Ureter (tissue), 1 donor: ENCODE measurements at regions not wholly inside any gene's neighbourhood (a gene's known extent, or its start where the extent isn't known, plus 50 kb on each side); places are given as distances from the start of the nearest gene placed in this dataset.

Experiments used
- DNase-seq: peaks from one replicate; pipeline ENCODE4 v3.0.0-alpha.2; 2020; ENCODE audit warnings: low spot score
- donor health status: DM: yes; HTN: yes; CAD: no.

GRCh38 chr4:137203601-137204000 is 328.7 kb downstream of the PCDH18 start:
- DNase-seq, result no peak

DNA sequence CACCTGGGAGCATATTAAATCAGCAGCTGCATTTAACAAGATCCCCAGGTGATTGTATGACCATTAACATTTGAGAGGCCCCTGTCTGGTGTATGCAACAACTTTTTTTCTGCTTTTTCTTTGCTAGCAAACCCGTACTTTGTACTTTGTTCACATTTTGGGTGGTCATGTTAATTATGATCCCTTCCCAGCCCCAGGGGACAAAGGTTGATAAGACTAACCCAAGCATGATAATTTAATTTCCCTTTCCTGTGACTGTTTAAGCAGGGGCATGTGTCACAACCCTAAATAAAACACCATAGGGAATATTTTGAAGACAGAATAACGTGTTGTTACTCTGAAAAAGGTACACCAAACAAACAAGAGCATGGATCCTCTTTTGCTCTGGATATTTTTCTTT is 332.0 kb downstream of the PCDH18 start:
- DNase-seq, result no peak

- DNase-seq, result no peak
Observed at GRCh38 chr4:137198791-137199190, 333.5 kb downstream of the PCDH18 start.

- DNase-seq, result no peak
Observed at GRCh38 chr4:137194670-137195069, 337.6 kb downstream of the PCDH18 start.

DNA sequence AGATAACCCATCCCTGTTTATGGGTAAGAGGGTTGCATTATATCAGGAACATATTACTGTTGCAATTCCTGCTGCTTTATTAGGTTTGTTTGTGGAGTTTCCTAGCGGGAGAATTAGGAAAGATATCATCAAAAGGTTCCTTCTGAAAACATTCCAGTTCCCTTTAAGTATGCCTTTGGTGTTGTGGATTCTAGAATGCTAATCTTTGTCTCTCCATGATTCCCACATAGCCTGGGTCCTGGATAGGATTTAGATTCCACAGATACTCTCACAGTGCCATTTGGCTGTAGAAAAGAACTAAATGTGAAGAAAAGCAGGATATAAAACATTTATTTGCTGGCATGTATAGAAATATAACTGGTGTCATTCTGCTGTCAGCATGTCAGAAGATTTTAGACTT is 338.7 kb downstream of the PCDH18 start:
- DNase-seq, result no peak

DNA sequence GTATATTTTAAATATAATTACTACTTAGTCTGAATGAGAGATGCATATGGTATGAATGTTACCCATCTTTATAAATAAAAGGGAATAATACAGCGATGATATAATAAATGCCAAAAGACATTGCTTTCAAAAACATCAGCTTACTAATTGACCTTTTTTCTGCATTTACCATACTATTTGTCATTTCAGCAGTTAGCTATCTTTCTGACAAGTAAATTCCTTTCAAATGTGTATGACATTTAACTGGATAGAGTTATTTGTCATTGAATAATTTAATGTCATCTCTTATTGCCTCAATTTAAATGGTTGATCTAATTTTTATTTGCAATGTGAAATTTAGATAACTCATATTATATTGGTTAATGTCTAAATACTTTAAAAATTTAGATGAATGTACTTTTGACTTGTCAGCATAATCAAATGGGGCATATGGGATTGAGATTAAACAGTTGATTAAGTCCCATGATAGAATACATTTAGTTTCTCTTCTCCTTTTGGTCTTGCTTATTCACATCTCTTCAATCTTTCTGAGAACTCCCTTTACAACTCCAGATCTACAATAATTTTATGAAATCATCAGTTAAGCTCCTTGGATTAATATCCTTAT is 350.9 kb downstream of the PCDH18 start:
- no peak for DNase-seq

- no peak for DNase-seq
Observed at GRCh38 chr4:137180349-137180748, 351.9 kb downstream of the PCDH18 start.

DNA sequence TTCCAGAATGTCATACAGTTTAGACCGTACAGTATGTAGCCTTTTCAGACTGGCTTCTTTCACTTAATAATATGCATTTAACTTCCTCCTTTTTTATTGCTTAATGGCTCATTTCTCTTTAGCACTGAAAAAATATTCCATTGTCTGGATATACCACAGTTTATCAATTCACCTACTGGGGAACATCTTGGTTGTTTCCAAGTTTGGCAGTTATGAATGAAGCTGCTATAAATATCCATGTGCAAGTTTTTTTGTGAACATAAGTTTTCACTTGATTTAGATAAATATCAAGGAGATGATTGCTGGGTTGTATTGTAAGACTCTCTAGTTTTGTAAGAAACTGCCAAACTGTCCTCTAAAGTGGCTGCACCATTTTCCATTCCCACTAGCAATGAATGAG is 375.5 kb downstream of the PCDH18 start:
- DNase-seq, result no peak

- no peak for DNase-seq
Observed at GRCh38 chr4:137156054-137156453, 376.2 kb downstream of the PCDH18 start.

DNA sequence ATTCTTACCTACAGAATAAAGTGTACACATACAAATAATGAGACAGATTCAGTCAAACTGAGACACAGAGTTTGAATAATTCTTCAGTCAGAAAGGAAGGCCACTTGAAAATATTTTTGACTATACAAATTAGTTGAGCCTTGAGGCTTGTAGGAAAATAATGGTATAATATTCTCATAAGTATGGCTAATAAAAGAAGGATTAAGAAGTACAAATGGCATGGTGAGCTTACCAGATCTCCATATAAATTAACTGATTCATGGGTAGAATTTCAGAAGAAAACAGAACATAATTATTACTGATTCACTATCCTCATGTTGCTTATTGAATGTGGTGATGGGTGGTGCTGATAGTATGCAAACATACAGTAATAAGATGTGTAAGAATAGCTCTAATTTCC is 401.1 kb downstream of the PCDH18 start:
- DNase-seq, result no peak

GRCh38 chr4:137129845-137130244 is 402.4 kb downstream of the PCDH18 start:
- DNase-seq, result no peak

GRCh38 chr4:137129441-137129840 is 402.9 kb downstream of the PCDH18 start:
- no peak for DNase-seq

- no peak for DNase-seq
Observed at GRCh38 chr4:137125011-137125410, 407.3 kb downstream of the PCDH18 start.

DNA sequence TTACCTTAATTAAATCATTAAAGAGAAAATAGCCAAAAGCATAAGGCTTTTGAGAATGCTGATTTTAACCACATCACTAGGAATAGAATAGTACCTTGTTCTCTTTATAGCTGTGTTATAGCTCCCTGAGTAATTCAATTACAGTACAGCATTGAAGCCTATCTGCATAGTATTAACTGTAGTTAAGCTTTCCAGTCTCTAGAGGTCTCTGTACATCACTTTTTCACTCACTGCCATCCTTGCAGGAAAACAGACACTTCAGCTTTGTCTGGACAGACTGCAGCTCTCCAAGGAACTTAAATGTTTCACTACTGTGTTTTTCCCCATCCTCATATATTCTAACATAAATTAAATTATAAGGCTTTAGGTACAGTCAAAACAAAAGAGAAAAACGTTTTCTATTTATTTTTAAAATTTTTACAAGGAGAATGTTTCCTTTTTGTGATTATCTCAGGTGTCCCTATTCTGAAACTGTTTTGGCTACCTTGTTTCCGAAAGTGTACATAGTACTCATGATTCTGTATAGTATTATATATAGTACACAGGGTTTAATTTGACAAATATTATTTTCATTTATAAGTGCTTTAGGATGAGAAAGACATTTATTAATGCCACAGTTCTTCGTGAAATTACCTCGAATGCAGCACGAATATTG is 407.9 kb downstream of the PCDH18 start:
- DNase-seq, result no peak

- no peak for DNase-seq
Observed at GRCh38 chr4:137122876-137123275, 409.4 kb downstream of the PCDH18 start.

DNA sequence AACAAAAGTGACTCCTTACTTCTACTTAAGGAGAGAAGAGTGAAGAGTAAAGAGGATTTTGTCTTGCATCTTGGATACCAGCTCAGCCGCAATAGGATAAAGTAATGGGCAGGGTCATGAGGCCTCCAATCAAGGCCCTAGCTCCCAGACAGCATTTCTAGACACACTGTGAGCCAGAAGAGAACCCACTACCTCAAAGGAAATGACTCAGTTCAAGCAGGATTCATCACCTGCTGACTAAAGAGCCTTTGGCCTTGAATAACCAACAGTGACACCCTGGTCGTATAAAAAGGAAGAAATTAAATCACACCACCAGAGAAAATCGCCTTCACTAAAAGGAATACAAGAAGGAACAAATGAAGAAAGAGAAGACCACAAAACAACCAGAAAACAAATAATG is 416.1 kb downstream of the PCDH18 start:
- no peak for DNase-seq

GRCh38 chr4:137106733-137107132 is 425.6 kb downstream of the PCDH18 start:
- DNase-seq, result no peak

- DNase-seq, result no peak
Observed at GRCh38 chr4:137106287-137106686, 426.0 kb downstream of the PCDH18 start.

- no peak for DNase-seq
Observed at GRCh38 chr4:137090951-137091350, 441.3 kb downstream of the PCDH18 start.

- DNase-seq, result no peak
Observed at GRCh38 chr4:137083571-137084135, 448.6 kb downstream of the PCDH18 start.

DNA sequence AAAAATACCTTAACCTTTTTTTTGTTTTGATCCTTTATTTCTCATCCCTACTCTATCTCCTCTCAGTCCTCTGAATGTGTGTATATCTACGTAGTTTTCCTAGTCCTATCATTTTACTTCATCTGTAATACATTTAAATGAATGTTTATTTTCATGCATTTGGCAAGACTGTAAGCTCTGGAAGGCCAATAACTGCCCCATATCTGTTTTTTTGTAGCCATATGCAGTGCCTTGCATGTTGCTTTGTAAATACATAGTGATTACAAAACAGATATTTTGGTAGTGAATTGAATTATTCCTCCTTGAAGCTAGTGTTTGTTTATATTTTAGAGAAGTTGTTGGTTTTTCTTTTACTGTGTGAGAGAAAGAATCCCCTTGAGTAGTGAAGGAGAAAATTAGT is 450.2 kb downstream of the PCDH18 start:
- DNase-seq, result no peak

DNA sequence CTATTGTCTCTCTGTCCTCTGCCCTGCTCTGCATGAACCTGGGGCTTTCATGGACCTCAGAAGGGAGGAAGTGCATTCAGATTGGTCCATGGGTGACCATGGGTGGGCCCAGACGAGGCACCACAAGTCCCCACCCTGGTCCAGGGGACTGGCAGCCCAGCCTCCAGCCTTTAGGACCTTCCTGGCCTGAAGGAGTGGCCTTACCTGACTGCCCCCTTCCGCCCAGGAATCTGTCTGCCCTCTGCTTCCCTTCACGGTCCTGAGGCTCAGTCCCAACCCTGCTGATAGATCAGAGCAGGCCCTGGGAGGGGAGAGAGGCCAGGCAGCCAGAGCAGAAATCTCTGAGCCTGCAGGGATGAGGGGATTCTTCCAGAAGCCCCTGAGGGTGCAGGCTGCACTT is 455.4 kb downstream of the PCDH18 start:
- DNase-seq, result no peak

DNA sequence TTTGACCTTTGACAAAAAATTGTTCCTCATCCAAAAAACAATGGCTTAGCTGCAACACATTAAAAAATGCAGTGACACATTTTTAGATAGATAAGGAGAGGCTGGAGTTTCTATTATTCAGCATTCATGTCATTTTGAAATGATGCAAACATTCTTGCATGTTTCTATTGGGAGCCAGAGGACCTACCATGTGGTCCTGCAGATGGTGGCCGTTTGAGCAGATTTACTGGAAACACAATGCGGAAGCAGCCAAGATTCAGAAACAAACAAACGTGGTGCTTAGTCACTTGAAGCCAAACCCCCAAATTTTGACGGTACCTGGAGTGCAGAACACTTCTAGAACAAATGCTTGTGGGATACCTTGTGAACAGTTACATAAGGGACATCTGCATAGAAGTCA is 456.7 kb downstream of the PCDH18 start:
- no peak for DNase-seq

DNA sequence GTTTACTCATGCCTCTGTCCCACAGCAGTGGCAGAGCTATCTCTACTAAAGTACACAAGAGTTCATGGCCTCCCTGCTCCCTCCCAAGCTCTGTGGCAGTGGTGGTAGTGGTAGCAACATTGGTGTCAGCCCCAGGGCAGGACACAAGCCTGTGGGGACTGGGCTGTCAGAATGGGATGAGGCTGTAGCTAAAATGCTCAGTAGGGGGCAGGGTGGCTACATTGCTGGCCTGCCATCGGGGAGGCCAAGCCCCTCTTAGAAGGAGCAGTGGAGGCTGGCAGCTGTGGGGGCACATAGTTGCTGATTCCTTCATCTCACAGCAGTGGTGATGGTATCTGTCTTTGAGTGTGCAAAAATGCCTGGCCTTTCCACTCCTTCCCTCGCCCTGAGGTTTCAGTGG is 461.7 kb downstream of the PCDH18 start:
- no peak for DNase-seq
